H1 (cell line): ENCODE measurements at regions not wholly inside any gene's neighbourhood (a gene's known extent, or its start where the extent isn't known, plus 50 kb on each side); places are given as distances from the start of the nearest gene placed in this dataset.

Source experiments
- GABPA ChIP-seq: IDR thresholded peaks from 2 replicates; pipeline ENCODE4 v1.6.1; 2011; ENCODE audit warnings: mild to moderate bottlenecking, low read length, moderate library complexity, borderline replicate concordance; ENCODE audit not compliant: insufficient read depth
- POLR2AphosphoS5 ChIP-seq: IDR thresholded peaks from 2 replicates; pipeline ENCODE4 v1.6.1; 2011; ENCODE audit warnings: low read depth, low read length
- RNF2 ChIP-seq: fragments of 200-900, 300-1000 bp; sonication (generic); IDR thresholded peaks from 2 replicates; pipeline ENCODE4 v1.7.1; 2016; ENCODE audit warnings: borderline replicate concordance, low read depth, mild to moderate bottlenecking, antibody characterized with exemption, low read length; ENCODE audit not compliant: poor library complexity, severe bottlenecking; ENCODE audit errors: missing control alignments
- SIN3A ChIP-seq, 2 experiments: IDR thresholded peaks in 1 of 2; conservative IDR thresholded peaks in 1 of 2; 2 replicates each; pipeline ENCODE4 v1.6.1; 2011 to 2012; ENCODE audit warnings: low read length in 2 of 2, improper control_type of control experiment in 1 of 2, low read depth in 1 of 2, mild to moderate bottlenecking in 1 of 2
- TF ChIP-seq, protein P1 (sequence below): fragments of 300-600 bp; sonication (generic); IDR thresholded peaks from 2 replicates; pipeline ENCODE4 v1.7.1; 2012; ENCODE audit warnings: low read length, moderate library complexity, mild to moderate bottlenecking, inconsistent platforms; ENCODE audit not compliant: insufficient replicate concordance

DNA sequence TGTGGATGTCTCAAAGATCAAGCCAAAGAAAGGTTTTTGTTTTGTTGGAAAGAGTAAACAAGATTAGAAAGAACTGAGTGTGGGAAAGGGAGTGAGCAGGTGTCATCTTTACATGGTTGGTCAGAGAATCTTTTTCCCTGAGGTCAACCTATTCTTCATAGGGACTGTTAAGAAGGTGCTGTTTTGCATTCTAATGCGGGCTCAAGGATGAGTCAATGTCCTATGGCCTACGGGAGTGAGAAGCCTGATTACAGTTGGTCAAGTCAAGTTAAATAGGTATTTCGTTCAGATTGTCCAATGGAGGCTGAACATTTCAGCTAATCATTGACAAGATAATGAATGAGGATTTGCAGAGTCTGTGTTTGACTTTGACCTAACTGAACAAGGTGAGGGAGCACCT is 491.2 kb upstream of the PDZRN3 start (continued):
- TF ChIP-seq, protein P1, sequence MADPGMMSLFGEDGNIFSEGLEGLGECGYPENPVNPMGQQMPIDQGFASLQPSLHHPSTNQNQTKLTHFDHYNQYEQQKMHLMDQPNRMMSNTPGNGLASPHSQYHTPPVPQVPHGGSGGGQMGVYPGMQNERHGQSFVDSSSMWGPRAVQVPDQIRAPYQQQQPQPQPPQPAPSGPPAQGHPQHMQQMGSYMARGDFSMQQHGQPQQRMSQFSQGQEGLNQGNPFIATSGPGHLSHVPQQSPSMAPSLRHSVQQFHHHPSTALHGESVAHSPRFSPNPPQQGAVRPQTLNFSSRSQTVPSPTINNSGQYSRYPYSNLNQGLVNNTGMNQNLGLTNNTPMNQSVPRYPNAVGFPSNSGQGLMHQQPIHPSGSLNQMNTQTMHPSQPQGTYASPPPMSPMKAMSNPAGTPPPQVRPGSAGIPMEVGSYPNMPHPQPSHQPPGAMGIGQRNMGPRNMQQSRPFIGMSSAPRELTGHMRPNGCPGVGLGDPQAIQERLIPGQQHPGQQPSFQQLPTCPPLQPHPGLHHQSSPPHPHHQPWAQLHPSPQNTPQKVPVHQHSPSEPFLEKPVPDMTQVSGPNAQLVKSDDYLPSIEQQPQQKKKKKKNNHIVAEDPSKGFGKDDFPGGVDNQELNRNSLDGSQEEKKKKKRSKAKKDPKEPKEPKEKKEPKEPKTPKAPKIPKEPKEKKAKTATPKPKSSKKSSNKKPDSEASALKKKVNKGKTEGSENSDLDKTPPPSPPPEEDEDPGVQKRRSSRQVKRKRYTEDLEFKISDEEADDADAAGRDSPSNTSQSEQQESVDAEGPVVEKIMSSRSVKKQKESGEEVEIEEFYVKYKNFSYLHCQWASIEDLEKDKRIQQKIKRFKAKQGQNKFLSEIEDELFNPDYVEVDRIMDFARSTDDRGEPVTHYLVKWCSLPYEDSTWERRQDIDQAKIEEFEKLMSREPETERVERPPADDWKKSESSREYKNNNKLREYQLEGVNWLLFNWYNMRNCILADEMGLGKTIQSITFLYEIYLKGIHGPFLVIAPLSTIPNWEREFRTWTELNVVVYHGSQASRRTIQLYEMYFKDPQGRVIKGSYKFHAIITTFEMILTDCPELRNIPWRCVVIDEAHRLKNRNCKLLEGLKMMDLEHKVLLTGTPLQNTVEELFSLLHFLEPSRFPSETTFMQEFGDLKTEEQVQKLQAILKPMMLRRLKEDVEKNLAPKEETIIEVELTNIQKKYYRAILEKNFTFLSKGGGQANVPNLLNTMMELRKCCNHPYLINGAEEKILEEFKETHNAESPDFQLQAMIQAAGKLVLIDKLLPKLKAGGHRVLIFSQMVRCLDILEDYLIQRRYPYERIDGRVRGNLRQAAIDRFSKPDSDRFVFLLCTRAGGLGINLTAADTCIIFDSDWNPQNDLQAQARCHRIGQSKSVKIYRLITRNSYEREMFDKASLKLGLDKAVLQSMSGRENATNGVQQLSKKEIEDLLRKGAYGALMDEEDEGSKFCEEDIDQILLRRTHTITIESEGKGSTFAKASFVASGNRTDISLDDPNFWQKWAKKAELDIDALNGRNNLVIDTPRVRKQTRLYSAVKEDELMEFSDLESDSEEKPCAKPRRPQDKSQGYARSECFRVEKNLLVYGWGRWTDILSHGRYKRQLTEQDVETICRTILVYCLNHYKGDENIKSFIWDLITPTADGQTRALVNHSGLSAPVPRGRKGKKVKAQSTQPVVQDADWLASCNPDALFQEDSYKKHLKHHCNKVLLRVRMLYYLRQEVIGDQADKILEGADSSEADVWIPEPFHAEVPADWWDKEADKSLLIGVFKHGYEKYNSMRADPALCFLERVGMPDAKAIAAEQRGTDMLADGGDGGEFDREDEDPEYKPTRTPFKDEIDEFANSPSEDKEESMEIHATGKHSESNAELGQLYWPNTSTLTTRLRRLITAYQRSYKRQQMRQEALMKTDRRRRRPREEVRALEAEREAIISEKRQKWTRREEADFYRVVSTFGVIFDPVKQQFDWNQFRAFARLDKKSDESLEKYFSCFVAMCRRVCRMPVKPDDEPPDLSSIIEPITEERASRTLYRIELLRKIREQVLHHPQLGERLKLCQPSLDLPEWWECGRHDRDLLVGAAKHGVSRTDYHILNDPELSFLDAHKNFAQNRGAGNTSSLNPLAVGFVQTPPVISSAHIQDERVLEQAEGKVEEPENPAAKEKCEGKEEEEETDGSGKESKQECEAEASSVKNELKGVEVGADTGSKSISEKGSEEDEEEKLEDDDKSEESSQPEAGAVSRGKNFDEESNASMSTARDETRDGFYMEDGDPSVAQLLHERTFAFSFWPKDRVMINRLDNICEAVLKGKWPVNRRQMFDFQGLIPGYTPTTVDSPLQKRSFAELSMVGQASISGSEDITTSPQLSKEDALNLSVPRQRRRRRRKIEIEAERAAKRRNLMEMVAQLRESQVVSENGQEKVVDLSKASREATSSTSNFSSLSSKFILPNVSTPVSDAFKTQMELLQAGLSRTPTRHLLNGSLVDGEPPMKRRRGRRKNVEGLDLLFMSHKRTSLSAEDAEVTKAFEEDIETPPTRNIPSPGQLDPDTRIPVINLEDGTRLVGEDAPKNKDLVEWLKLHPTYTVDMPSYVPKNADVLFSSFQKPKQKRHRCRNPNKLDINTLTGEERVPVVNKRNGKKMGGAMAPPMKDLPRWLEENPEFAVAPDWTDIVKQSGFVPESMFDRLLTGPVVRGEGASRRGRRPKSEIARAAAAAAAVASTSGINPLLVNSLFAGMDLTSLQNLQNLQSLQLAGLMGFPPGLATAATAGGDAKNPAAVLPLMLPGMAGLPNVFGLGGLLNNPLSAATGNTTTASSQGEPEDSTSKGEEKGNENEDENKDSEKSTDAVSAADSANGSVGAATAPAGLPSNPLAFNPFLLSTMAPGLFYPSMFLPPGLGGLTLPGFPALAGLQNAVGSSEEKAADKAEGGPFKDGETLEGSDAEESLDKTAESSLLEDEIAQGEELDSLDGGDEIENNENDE: no peak
- TF ChIP-seq GABPA (no peak), SIN3A (conservative IDR thresholded peaks at IDR 0.05 in 1 of 2, IDR thresholded peaks at IDR 0.05 in 1 of 2; ENCODE audit: low read depth in 1 of 2, low read length in 2 of 2) (no peak), RNF2 (no peak), POLR2AphosphoS5 (no peak)
